Esophagus squamous epithelium (tissue), 4 donors: ENCODE measurements at regions not wholly inside any gene's neighbourhood (a gene's known extent, or its start where the extent isn't known, plus 50 kb on each side); places are given as distances from the start of the nearest gene placed in this dataset.

Source experiments
- POLR2A ChIP-seq, 4 donors: fragments of 450-650 bp; IDR thresholded peaks; one replicate each; pipeline ENCODE4 v1.6.1; 2017; ENCODE audit warnings: antibody characterized with exemption in 4 of 4, mild to moderate bottlenecking in 4 of 4, moderate library complexity in 3 of 4
- TF ChIP-seq, protein P1 (sequence below), 6 experiments: fragments of 450-650 bp in 4 of 6; fragments of 200-600 bp in 2 of 6; sonication (generic) in 2 of 6; IDR thresholded peaks; one replicate each; pipeline ENCODE4 v1.5.1; 2016 to 2019; ENCODE audit warnings: antibody characterized with exemption in 6 of 6, mild to moderate bottlenecking in 4 of 6, moderate library complexity in 4 of 6

DNA sequence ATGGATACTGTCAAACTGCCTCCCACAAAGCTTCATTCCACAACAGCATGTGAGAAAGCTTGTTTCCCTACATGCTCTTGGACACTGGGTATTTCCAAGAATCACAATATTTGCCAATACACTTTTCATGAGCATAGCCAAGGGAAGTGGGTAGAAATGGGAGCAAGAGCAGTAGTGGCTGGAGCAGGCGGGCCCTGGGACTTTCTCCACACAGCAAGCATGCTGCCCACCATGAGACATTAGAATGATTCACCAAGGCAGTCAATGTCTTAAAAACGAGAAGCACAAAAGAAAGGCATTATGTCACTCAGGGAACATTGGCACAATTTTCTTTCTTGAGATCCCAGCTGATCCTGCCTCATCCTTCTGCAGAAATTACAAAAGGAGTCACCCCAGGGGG, 371.6 kb upstream of the RUNX1 start:
- TF ChIP-seq, protein P1, sequence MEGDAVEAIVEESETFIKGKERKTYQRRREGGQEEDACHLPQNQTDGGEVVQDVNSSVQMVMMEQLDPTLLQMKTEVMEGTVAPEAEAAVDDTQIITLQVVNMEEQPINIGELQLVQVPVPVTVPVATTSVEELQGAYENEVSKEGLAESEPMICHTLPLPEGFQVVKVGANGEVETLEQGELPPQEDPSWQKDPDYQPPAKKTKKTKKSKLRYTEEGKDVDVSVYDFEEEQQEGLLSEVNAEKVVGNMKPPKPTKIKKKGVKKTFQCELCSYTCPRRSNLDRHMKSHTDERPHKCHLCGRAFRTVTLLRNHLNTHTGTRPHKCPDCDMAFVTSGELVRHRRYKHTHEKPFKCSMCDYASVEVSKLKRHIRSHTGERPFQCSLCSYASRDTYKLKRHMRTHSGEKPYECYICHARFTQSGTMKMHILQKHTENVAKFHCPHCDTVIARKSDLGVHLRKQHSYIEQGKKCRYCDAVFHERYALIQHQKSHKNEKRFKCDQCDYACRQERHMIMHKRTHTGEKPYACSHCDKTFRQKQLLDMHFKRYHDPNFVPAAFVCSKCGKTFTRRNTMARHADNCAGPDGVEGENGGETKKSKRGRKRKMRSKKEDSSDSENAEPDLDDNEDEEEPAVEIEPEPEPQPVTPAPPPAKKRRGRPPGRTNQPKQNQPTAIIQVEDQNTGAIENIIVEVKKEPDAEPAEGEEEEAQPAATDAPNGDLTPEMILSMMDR (IDR thresholded peaks at IDR 0.05): no peak
- TF ChIP-seq POLR2A (IDR thresholded peaks at IDR 0.05): no peak
